ENCODE measurements at regions not wholly inside any gene's neighbourhood (a gene's known extent, or its start where the extent isn't known, plus 50 kb on each side); places are given as distances from the start of the nearest gene placed in this dataset.
A peak's percentile ranks its signal among the peaks of the same experiment; 100 is the strongest.
"Not testable (repeated sequence)": the region's sequence is repeated elsewhere in the genome, so short reads cannot be mapped to it uniquely, and the experiment has no call there.

DNA sequence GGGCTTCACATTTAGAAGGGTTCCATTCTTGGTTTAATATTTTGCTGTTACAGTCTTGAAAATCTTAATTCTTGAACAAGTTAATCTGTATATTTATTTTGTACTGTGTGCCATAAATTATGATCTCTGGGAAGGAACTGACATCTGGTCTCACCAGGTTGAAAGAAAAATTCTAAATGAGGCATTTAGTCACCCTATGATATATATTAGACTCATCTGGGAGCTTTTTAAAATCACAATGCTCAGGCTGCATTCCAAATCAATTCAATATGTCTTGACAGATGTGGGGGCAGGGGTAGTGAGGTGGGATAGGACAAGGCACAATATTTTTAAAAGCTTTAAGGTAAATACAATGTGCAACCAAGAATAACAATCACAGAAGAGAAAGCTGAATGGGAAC, 569.2 kb downstream of the PRR16 start:
- H3K9ac ChIP-seq (ENCODE audit: low read length), result no peak overlapping the region
- no peaks in the 10 kb centered on the region for H3K36me3 ChIP-seq (ENCODE audit: control insufficient read depth, insufficient read depth, low read length, severe bottlenecking)
- DNase-seq (ENCODE audit: low read depth), result no peak

DNA sequence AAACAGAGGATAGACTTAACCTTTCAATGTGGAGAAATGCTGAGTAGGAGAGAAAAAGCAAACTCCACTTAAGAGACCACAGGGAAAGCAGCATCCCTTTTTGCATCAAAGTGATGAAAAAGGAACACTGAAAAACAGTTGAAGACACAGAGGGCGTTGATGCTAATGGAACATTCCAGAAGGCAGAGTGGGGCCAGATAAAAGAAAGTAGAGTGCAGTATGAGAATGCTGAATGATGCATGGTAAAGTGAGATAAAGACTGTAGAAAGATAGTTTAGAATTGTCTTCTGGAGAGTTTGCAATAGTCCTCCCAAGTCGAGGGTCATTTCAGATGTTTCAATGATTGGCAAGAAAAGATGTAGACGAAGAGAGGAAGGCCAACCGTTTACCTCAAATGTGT, 574.3 kb downstream of the PRR16 start:
- H3K9ac ChIP-seq (ENCODE audit: low read length), result no peak overlapping the region
- H3K27me3 ChIP-seq (replicated peaks; ENCODE audit: control insufficient read depth, insufficient read depth, low read length), result no peaks in the 10 kb centered on the region
- H3K9me3 ChIP-seq (ENCODE audit: control insufficient read depth, low read length), result no peaks in the 10 kb centered on the region
- H3K4me3 ChIP-seq (ENCODE audit: low read length), result no peak overlapping the region
- no peaks in the 10 kb centered on the region for H3K36me3 ChIP-seq (ENCODE audit: control insufficient read depth, insufficient read depth, low read length, severe bottlenecking)
- H3K4me1 ChIP-seq (ENCODE audit: control insufficient read depth, insufficient read depth, low read length), result no peaks in the 10 kb centered on the region
- no peak for DNase-seq (ENCODE audit: low read depth)

More for the DNA sequence above, 569.2 kb downstream of the PRR16 start:
- no peak overlapping the region for H3K4me3 ChIP-seq (ENCODE audit: low read length)
- no peaks in the 10 kb centered on the region for H3K27me3 ChIP-seq (replicated peaks; ENCODE audit: control insufficient read depth, insufficient read depth, low read length)
- no peaks in the 10 kb centered on the region for H3K4me1 ChIP-seq (ENCODE audit: control insufficient read depth, insufficient read depth, low read length)
- H3K9me3 ChIP-seq (ENCODE audit: control insufficient read depth, low read length), result no peaks in the 10 kb centered on the region

DNA sequence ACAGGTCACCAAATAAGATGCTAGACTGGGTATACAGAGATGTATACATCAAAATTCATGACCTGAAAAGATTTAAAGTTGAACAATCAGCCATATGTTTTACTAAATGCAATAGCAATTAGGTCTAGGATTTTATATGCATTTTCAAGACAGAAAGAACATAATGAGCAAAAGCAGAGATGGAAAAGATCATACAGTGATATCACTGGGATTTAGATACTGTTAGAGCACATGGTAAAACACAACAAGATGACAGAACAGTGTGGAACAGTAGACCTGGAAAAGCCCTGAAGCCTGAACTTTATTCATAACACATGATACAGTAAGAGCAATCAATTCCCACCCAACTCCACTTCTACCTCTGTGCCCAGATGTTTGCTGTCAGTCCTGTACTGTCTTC, 585.9 kb downstream of the PRR16 start:
- Histone ChIP-seq H3K27me3 (replicated peaks; ENCODE audit: control insufficient read depth, insufficient read depth, low read length) (no peaks in the 10 kb centered on the region), H3K9me3 (ENCODE audit: control insufficient read depth, low read length) (no peaks in the 10 kb centered on the region), H3K36me3 (ENCODE audit: control insufficient read depth, insufficient read depth, low read length, severe bottlenecking) (no peaks in the 10 kb centered on the region), H3K4me1 (ENCODE audit: control insufficient read depth, insufficient read depth, low read length) (no peaks in the 10 kb centered on the region), H3K4me3 (ENCODE audit: low read length) (no peak overlapping the region), H3K9ac (ENCODE audit: low read length) (no peak overlapping the region)
- DNase-seq (ENCODE audit: low read depth), result no peak

DNA sequence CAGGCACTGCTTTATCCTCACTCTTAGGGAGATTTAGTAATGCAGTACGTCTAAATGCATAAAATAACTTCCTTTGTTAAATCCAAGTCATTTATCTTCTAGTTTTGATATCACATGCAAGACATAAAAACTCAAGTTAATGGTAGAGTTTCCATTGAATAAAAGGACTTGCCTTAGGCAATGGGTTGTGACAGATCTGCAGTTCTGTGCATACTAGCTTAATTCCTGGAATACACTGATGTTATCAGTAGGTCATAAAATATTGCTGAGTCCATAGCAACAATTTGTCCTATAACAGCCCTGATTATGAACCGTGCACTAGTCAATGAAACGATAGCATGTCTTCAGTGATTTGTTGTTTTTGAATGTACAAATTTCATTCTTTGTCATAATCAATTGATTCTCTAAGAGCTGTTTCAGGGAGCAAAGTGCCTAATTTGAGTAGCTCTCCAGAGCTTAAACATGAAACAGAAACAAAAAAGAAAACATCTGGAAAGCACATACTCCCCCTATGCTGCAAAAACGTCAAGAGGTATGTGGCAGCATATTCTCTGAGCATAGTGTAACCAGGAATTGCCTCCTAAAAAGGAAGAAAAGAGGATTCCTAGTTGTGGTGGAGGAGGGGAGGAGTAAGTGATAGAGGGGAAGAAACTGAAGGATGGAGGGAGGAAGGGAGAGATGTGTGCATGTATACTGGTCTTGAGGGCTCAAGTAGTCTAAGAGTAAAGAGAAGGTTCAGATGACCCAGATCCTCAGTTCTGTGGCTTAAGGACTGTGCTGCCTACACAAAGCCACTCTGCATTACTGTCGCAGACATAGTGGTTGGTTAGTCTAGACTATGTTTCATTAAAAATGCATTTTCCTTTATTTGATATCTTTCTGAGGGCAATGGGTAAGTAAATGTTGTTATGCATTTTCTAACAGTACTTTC, 589.2 kb downstream of the PRR16 start:
- peak; percentile 68 for DNase-seq (ENCODE audit: low read depth)
- no peaks in the 10 kb centered on the region for H3K36me3 ChIP-seq (ENCODE audit: control insufficient read depth, insufficient read depth, low read length, severe bottlenecking)

DNA sequence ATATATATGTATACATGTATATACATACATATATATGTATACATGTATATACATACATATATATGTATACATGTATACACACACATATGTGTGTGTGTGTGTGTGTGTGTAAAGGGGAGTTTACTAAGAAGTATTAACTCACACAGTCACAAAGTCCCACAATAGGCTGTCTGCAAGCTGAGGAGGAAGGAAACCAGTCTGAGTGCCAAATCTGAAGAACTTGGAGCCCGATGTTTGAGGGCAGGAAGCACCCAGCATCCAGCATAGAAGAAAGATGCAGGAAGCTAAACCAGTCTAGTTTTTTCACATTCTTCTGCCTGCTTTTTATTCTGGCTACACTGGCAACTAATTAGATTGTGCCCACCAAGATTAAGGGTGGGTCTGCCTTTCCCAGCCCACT, 591.5 kb downstream of the PRR16 start:
- H3K36me3 ChIP-seq (ENCODE audit: control insufficient read depth, insufficient read depth, low read length, severe bottlenecking), result no peaks in the 10 kb centered on the region
- no peaks in the 10 kb centered on the region for H3K27me3 ChIP-seq (replicated peaks; ENCODE audit: control insufficient read depth, insufficient read depth, low read length)
- no peak overlapping the region for H3K4me3 ChIP-seq (ENCODE audit: low read length)
- no peak overlapping the region for H3K9ac ChIP-seq (ENCODE audit: low read length)
- DNase-seq (ENCODE audit: low read depth), result no peak
- no peaks in the 10 kb centered on the region for H3K4me1 ChIP-seq (ENCODE audit: control insufficient read depth, insufficient read depth, low read length)
- H3K9me3 ChIP-seq (ENCODE audit: control insufficient read depth, low read length), result no peaks in the 10 kb centered on the region

More for the DNA sequence above, 589.2 kb downstream of the PRR16 start:
- Histone ChIP-seq H3K27me3 (replicated peaks; ENCODE audit: control insufficient read depth, insufficient read depth, low read length) (no peaks in the 10 kb centered on the region), H3K4me3 (ENCODE audit: low read length) (no peak overlapping the region), H3K9me3 (ENCODE audit: control insufficient read depth, low read length) (no peaks in the 10 kb centered on the region), H3K9ac (ENCODE audit: low read length) (no peak overlapping the region), H3K4me1 (ENCODE audit: control insufficient read depth, insufficient read depth, low read length) (no peaks in the 10 kb centered on the region)

DNA sequence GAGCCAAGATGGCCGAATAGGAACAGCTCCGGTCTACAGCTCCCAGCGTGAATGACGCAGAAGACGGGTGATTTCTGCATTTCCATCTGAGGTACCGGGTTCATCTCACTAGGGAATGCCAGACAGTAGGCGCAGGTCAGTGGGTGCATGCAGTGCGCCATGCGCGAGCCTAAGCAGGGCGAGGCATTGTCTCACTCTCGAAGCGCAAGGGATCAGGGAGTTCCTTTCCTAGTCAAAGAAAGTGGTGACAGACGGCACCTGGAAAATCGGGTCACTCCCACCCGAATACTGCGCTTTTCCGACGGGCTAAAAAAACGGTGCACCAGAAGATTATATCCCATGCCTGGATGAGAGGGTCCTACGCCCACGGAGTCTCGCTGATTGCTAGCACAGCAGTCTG, 600.1 kb downstream of the PRR16 start:
- H3K36me3 ChIP-seq (ENCODE audit: control insufficient read depth, insufficient read depth, low read length, severe bottlenecking); H3K9ac ChIP-seq (ENCODE audit: low read length); H3K4me3 ChIP-seq (ENCODE audit: low read length); H3K9me3 ChIP-seq (ENCODE audit: control insufficient read depth, low read length); DNase-seq (ENCODE audit: low read depth); H3K27me3 ChIP-seq (replicated peaks; ENCODE audit: control insufficient read depth, insufficient read depth, low read length); H3K4me1 ChIP-seq (ENCODE audit: control insufficient read depth, insufficient read depth, low read length): not testable (repeated sequence)

DNA sequence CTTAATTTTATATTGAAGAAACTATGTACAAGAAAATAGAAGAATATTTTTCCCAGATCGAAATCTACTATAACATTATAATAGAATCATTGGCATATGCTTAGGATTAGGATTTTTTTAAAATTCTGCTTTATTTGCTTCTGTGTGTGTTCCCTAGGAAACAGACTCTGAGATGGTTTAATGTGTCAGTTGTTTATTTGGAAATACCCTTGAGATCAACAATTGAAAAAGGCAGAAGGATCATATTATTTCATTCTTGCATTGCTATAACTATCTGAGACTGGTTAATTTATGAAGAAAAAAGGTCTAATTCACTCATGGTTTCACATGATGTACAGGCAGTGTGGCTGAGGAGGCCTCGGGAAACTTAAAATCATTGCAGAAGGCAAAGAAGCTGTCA, 622.6 kb downstream of the PRR16 start:
- Histone ChIP-seq H3K36me3 (ENCODE audit: control insufficient read depth, insufficient read depth, low read length, severe bottlenecking) (no peaks in the 10 kb centered on the region), H3K4me1 (ENCODE audit: control insufficient read depth, insufficient read depth, low read length) (no peaks in the 10 kb centered on the region), H3K9me3 (ENCODE audit: control insufficient read depth, low read length) (peaks cover 2% of the 10 kb centered on the region), H3K4me3 (ENCODE audit: low read length) (no peak overlapping the region), H3K27me3 (replicated peaks; ENCODE audit: control insufficient read depth, insufficient read depth, low read length) (no peaks in the 10 kb centered on the region), H3K9ac (ENCODE audit: low read length) (no peak overlapping the region)
- DNase-seq (ENCODE audit: low read depth), result peak; percentile 21

DNA sequence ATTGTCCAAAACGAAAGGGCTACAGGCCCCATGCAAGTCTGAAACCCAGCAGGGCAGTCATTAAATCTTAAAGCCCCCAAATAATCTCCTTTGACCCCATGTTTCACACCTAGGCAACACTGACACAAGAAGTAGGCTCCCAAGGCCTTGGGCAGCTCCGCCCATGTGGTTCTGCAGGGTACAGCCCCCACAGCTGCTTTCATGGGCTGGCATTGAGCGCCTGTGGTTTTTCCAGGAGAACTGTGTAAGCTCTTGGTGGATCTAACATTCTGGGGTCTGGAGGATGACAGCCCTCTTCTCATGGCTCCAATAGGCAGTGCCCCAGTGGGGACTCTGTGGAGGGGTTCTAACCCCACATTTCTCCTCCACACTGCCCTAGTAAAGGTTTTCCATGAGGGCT, 623.5 kb downstream of the PRR16 start:
- H3K9ac ChIP-seq (ENCODE audit: low read length), result no peak overlapping the region
- no peaks in the 10 kb centered on the region for H3K36me3 ChIP-seq (ENCODE audit: control insufficient read depth, insufficient read depth, low read length, severe bottlenecking)
- no peaks in the 10 kb centered on the region for H3K4me1 ChIP-seq (ENCODE audit: control insufficient read depth, insufficient read depth, low read length)
- H3K9me3 ChIP-seq (ENCODE audit: control insufficient read depth, low read length), result peaks cover 2% of the 10 kb centered on the region
- no peaks in the 10 kb centered on the region for H3K27me3 ChIP-seq (replicated peaks; ENCODE audit: control insufficient read depth, insufficient read depth, low read length)
- H3K4me3 ChIP-seq (ENCODE audit: low read length), result no peak overlapping the region
- no peak for DNase-seq (ENCODE audit: low read depth)

DNA sequence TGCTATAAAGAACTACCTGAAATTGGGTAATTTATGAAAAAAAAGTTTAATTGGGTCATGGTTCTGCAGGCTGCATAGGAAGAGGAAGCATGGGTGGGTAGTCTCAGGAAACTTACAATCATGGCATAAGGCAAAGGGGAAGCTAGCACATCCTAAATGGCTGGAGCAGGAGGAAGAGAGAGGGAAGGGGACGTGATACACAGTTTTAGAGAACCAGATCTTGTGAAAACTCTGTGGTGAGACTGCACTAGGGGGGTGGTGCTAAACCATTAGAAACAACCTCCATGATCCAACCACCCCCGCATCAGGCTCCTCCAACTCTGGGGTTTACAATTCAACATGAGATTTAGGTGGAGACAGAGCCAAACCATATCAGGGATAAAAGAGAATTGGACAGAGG, 624.2 kb downstream of the PRR16 start:
- Histone ChIP-seq H3K9ac (ENCODE audit: low read length) (no peak overlapping the region), H3K4me3 (ENCODE audit: low read length) (no peak overlapping the region), H3K9me3 (ENCODE audit: control insufficient read depth, low read length) (peaks cover 2% of the 10 kb centered on the region), H3K4me1 (ENCODE audit: control insufficient read depth, insufficient read depth, low read length) (no peaks in the 10 kb centered on the region), H3K36me3 (ENCODE audit: control insufficient read depth, insufficient read depth, low read length, severe bottlenecking) (no peaks in the 10 kb centered on the region), H3K27me3 (replicated peaks; ENCODE audit: control insufficient read depth, insufficient read depth, low read length) (no peaks in the 10 kb centered on the region)
- no peak for DNase-seq (ENCODE audit: low read depth)

DNA sequence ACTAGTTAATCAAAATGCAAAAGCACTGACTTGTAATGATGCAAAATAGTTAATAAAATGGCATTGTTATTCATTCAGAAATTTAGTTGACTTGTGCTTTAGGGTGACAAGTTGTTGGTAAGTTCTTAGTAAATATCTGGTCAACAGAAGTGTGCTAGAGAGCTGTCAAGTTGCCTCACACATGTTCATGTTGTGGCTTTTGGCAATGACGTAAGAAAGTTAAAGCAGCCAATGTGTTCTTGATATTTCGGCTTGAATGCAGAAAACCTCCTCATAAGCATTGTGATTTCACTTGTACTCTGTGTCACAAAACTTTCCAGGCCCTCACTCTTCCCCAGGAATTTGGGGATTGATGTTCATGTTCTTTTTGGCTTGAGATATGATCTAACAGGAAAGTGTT, 626.7 kb downstream of the PRR16 start:
- no peaks in the 10 kb centered on the region for H3K27me3 ChIP-seq (replicated peaks; ENCODE audit: control insufficient read depth, insufficient read depth, low read length)
- H3K9me3 ChIP-seq (ENCODE audit: control insufficient read depth, low read length), result peaks cover 2% of the 10 kb centered on the region
- no peak overlapping the region for H3K9ac ChIP-seq (ENCODE audit: low read length)
- peak; percentile 17 for DNase-seq (ENCODE audit: low read depth)
- H3K4me1 ChIP-seq (ENCODE audit: control insufficient read depth, insufficient read depth, low read length), result no peaks in the 10 kb centered on the region
- no peaks in the 10 kb centered on the region for H3K36me3 ChIP-seq (ENCODE audit: control insufficient read depth, insufficient read depth, low read length, severe bottlenecking)
- no peak overlapping the region for H3K4me3 ChIP-seq (ENCODE audit: low read length)

DNA sequence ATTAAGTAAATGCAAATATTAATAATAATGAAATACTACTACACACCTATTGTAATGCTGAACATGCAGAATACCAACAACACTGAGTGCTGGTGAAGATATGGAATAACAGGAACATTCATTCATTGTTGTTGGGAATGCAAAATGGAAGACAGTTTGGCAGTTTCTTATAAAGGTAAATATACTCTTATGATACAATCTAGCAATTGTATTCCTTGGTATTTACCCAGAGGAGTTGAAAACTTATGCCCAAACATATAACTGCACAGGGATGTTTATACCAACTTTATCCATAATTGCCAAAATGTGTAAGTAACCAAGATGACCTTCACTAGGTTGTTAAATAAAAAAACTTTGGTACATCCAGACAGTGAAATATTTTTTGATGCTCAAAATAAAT, 636.8 kb downstream of the PRR16 start:
- no peak for DNase-seq (ENCODE audit: low read depth)
- no peaks in the 10 kb centered on the region for H3K9me3 ChIP-seq (ENCODE audit: control insufficient read depth, low read length)

DNA sequence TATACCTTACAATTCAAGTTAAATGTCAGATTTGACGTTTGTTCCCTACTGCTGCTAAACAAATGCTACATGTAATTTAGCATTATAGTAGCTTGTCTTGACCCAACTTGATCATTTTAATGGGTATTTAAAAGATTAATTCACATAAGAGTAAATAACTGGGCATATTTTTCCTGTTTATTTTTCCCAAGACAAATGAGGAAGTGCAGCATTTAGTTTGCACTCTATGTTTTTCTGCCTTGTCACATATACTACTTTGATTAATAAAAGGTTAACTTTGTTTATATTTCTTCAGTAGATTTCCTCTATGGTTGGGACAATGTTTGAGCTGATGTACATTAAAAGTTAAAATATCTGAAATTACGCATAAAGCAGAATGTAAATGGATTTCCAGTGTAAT, 641.8 kb downstream of the PRR16 start:
- no peak overlapping the region for H3K4me3 ChIP-seq (ENCODE audit: low read length)
- H3K9me3 ChIP-seq (ENCODE audit: control insufficient read depth, low read length), result no peaks in the 10 kb centered on the region
- H3K27me3 ChIP-seq (replicated peaks; ENCODE audit: control insufficient read depth, insufficient read depth, low read length), result no peaks in the 10 kb centered on the region
- no peak for DNase-seq (ENCODE audit: low read depth)
- no peaks in the 10 kb centered on the region for H3K36me3 ChIP-seq (ENCODE audit: control insufficient read depth, insufficient read depth, low read length, severe bottlenecking)
- no peaks in the 10 kb centered on the region for H3K4me1 ChIP-seq (ENCODE audit: control insufficient read depth, insufficient read depth, low read length)
- H3K9ac ChIP-seq (ENCODE audit: low read length), result no peak overlapping the region

More for the DNA sequence above, 636.8 kb downstream of the PRR16 start:
- no peak overlapping the region for H3K4me3 ChIP-seq (ENCODE audit: low read length)
- no peaks in the 10 kb centered on the region for H3K4me1 ChIP-seq (ENCODE audit: control insufficient read depth, insufficient read depth, low read length)
- H3K36me3 ChIP-seq (ENCODE audit: control insufficient read depth, insufficient read depth, low read length, severe bottlenecking), result no peaks in the 10 kb centered on the region
- no peak overlapping the region for H3K9ac ChIP-seq (ENCODE audit: low read length)
- H3K27me3 ChIP-seq (replicated peaks; ENCODE audit: control insufficient read depth, insufficient read depth, low read length), result no peaks in the 10 kb centered on the region
